IMR-90 (cell line): ENCODE measurements at regions not wholly inside any gene's neighbourhood (a gene's known extent, or its start where the extent isn't known, plus 50 kb on each side); places are given as distances from the start of the nearest gene placed in this dataset.

Experiments used
- ATAC-seq: fragments of 200-7000 bp; cut with Tn5 transposase; 2 replicates; pipeline ENCODE4 v1.9.1; 2020; ENCODE audit warnings: low read depth, mild to moderate bottlenecking, moderate library complexity
- BruUV-seq: library from RNA; stranded (reverse); fragments of 400-500 nt; replicated peaks from 2 replicates; lab custom pipeline; 2021; lab: Mats Ljungman, UMichigan
- CTCF ChIA-PET: fragments of 300-600 bp; formaldehyde crosslinking; extraction: SDS; loops from one replicate; lab custom pipeline; 2021; ENCODE audit warnings: antibody characterized with exemption; lab: Yijun Ruan, JAX
- POLR2A ChIA-PET: fragments of 300-600 bp; sonication (Branson Sonifier 250); formaldehyde crosslinking; loops from one replicate; lab custom pipeline; 2022; ENCODE audit warnings: antibody characterized with exemption; ENCODE audit not compliant: unreplicated experiment; lab: Charles Lee
- DNase-seq: peaks from one replicate; pipeline ENCODE4 v3.0.0; 2013
- H2AFZ ChIP-seq: replicated peaks from 2 replicates; pipeline ENCODE3; 2013; ENCODE audit warnings: low read length, mild to moderate bottlenecking; ENCODE audit not compliant: poor library complexity
- H2AK5ac ChIP-seq: 2 replicates; pipeline ENCODE4 v1.6.1; 2013; ENCODE audit warnings: low read depth, low read length, inconsistent platforms
- H2AK9ac ChIP-seq: replicated peaks from 2 replicates; pipeline ENCODE3; 2013; ENCODE audit warnings: mild to moderate bottlenecking, low read depth, low read length, moderate library complexity; ENCODE audit not compliant: poor library complexity
- H2BK120ac ChIP-seq: 2 replicates; pipeline ENCODE4 v1.6.1; 2013; ENCODE audit warnings: low read depth, low read length, inconsistent platforms
- H2BK15ac ChIP-seq: 3 replicates; pipeline ENCODE4 v1.6.1; 2013; ENCODE audit warnings: low read depth, low read length, inconsistent platforms
- H2BK20ac ChIP-seq: 2 replicates; pipeline ENCODE4 v1.6.1; 2013; ENCODE audit warnings: low read depth, mild to moderate bottlenecking, inconsistent platforms, low read length, moderate library complexity
- H2BK5ac ChIP-seq: 2 replicates; pipeline ENCODE4 v1.6.1; 2013; ENCODE audit warnings: mild to moderate bottlenecking, low read depth, low read length, inconsistent platforms; ENCODE audit not compliant: poor library complexity, severe bottlenecking
- H3K14ac ChIP-seq: replicated peaks from 2 replicates; pipeline ENCODE4 v1.6.1; 2013; ENCODE audit warnings: low read depth, low read length, inconsistent platforms
- H3K18ac ChIP-seq: 2 replicates; pipeline ENCODE4 v1.6.1; 2013; ENCODE audit warnings: low read depth, low read length, control low read depth
- H3K23ac ChIP-seq: 2 replicates; pipeline ENCODE4 v1.6.1; 2013; ENCODE audit warnings: low read depth, low read length, inconsistent platforms
- H3K27ac ChIP-seq: 2 replicates; pipeline ENCODE4 v1.5.1; 2013; ENCODE audit warnings: mild to moderate bottlenecking, control low read depth, low read length; ENCODE audit not compliant: insufficient read depth
- H3K27me3 ChIP-seq: 2 replicates; pipeline ENCODE4 v1.6.1; 2013; ENCODE audit warnings: low read length; ENCODE audit not compliant: control insufficient read depth, insufficient read depth
- H3K36me3 ChIP-seq: 2 replicates; pipeline ENCODE4 v1.6.1; 2013; ENCODE audit warnings: low read length, mixed read lengths; ENCODE audit not compliant: control insufficient read depth, insufficient read depth
- H3K4ac ChIP-seq: 2 replicates; pipeline ENCODE4 v1.6.1; 2013; ENCODE audit warnings: low read depth, low read length, inconsistent platforms
- H3K4me1 ChIP-seq: 2 replicates; pipeline ENCODE4 v1.6.1; 2013; ENCODE audit warnings: low read length, mixed read lengths; ENCODE audit not compliant: control insufficient read depth, insufficient read depth
- H3K4me2 ChIP-seq: 2 replicates; pipeline ENCODE4 v1.6.1; 2013; ENCODE audit warnings: low read depth, mild to moderate bottlenecking, control low read depth, low read length, moderate library complexity
- H3K4me3 ChIP-seq: 2 replicates; pipeline ENCODE4 v1.5.1; 2013; ENCODE audit warnings: low read depth, mild to moderate bottlenecking, control low read depth, low read length, moderate library complexity; ENCODE audit not compliant: insufficient read depth
- H3K56ac ChIP-seq: 2 replicates; pipeline ENCODE4 v1.6.1; 2013; ENCODE audit warnings: low read length, inconsistent platforms; ENCODE audit not compliant: insufficient read depth; ENCODE audit errors: extremely low read depth
- H3K79me1 ChIP-seq, 2 experiments: 2 replicates each; pipeline ENCODE4 v1.6.1; 2013; ENCODE audit warnings: low read length in 2 of 2, inconsistent platforms in 1 of 2, low read depth in 1 of 2
- H3K9ac ChIP-seq: 2 replicates; pipeline ENCODE4 v1.6.1; 2013; ENCODE audit warnings: low read depth, low read length, control low read depth
- H3K9me1 ChIP-seq: 2 replicates; pipeline ENCODE4 v1.6.1; 2013; ENCODE audit warnings: low read length, inconsistent platforms; ENCODE audit not compliant: insufficient read depth
- H3K9me3 ChIP-seq: 2 replicates; pipeline ENCODE4 v1.6.1; 2013; ENCODE audit warnings: low read length; ENCODE audit not compliant: control insufficient read depth, insufficient read depth
- H4K20me1 ChIP-seq: 2 replicates; pipeline ENCODE4 v1.6.1; 2013; ENCODE audit warnings: low read length, inconsistent platforms; ENCODE audit not compliant: insufficient read depth
- H4K5ac ChIP-seq: 2 replicates; pipeline ENCODE4 v1.6.1; 2013; ENCODE audit warnings: mild to moderate bottlenecking, low read depth, low read length, control low read depth
- H4K8ac ChIP-seq, 2 experiments: 2 replicates each; pipeline ENCODE4 v1.6.1; 2013; ENCODE audit warnings: low read depth in 2 of 2, low read length in 2 of 2, control low read depth in 1 of 2, inconsistent platforms in 1 of 2
- H4K91ac ChIP-seq: 2 replicates; pipeline ENCODE4 v1.6.1; 2013; ENCODE audit warnings: low read depth, low read length, inconsistent platforms; ENCODE audit not compliant: insufficient read depth
- BHLHE40 ChIP-seq: fragments of 150-350 bp; IDR thresholded peaks from 2 replicates; pipeline ENCODE4 v1.6.1; 2016; ENCODE audit warnings: mild to moderate bottlenecking, low read depth, low read length
- CEBPB ChIP-seq: IDR thresholded peaks from 2 replicates; pipeline ENCODE4 v1.6.1; 2012; ENCODE audit warnings: low read depth, low read length, improper control_type of control experiment
- CHD1 ChIP-seq: IDR thresholded peaks from 2 replicates; pipeline ENCODE4 v1.6.1; 2012; ENCODE audit warnings: low read depth, low read length, improper control_type of control experiment
- FOS ChIP-seq: fragments of 150-350 bp; IDR thresholded peaks from 2 replicates; pipeline ENCODE4 v1.6.1; 2016; ENCODE audit warnings: low read depth, low read length
- MAZ ChIP-seq: IDR thresholded peaks from 2 replicates; pipeline ENCODE4 v1.6.1; 2012; ENCODE audit warnings: low read depth, mild to moderate bottlenecking, low read length, improper control_type of control experiment, moderate library complexity, borderline replicate concordance
- MXI1 ChIP-seq: IDR thresholded peaks from 2 replicates; pipeline ENCODE4 v1.6.1; 2012; ENCODE audit warnings: low read depth, mild to moderate bottlenecking, low read length, moderate library complexity, borderline replicate concordance
- NFE2L2 ChIP-seq: fragments of 150-350 bp; IDR thresholded peaks from 2 replicates; pipeline ENCODE4 v1.6.1; 2016; ENCODE audit warnings: low read depth, mild to moderate bottlenecking, low read length
- POLR2A ChIP-seq: IDR thresholded peaks from 2 replicates; pipeline ENCODE4 v1.6.1; 2012; ENCODE audit warnings: mild to moderate bottlenecking, low read depth, low read length
- RAD21 ChIP-seq: IDR thresholded peaks from 2 replicates; pipeline ENCODE4 v1.6.1; 2012; ENCODE audit warnings: low read length, improper control_type of control experiment
- RCOR1 ChIP-seq: IDR thresholded peaks from 2 replicates; pipeline ENCODE4 v1.6.1; 2012; ENCODE audit warnings: mild to moderate bottlenecking, low read length, improper control_type of control experiment; ENCODE audit not compliant: insufficient replicate concordance
- RFX5 ChIP-seq: IDR thresholded peaks from 2 replicates; pipeline ENCODE4 v1.8.0; 2012; ENCODE audit warnings: low read depth, mild to moderate bottlenecking, low read length, moderate library complexity
- SMC3 ChIP-seq: fragments of 150-350 bp; IDR thresholded peaks from 2 replicates; pipeline ENCODE4 v1.6.1; 2016; ENCODE audit warnings: low read depth, mild to moderate bottlenecking, antibody characterized with exemption, low read length, moderate library complexity
- WGBS, 2 experiments: methylation state at CpG; one replicate each; pipeline versions ENCODE4 v1.1.5 to v1.1.7; 2013; ENCODE audit warnings: missing lambda C conversion rate in 2 of 2; ENCODE audit not compliant: insufficient read length in 1 of 2; ENCODE audit errors: extremely low coverage in 2 of 2; 5-methylcytosine and 5-hydroxymethylcytosine counted together
- dilution Hi-C: fragments of 300-500 bp; cut with HindIII; formaldehyde crosslinking; loops from one replicate; pipeline ENCODE4 v1.14.3; 2018; ENCODE audit warnings: low sequenced_read_pairs; ENCODE audit not compliant: unreplicated experiment
- in situ Hi-C: fragments of 300-500 bp; cut with MboI; formaldehyde crosslinking; loops from 3 replicates; pipeline ENCODE4 v1.14.3; 2019; ENCODE audit warnings: low sequenced_read_pairs, inconsistent platforms, mixed read lengths
- intact Hi-C: fragments of 100-400 bp; cut with micrococcal nuclease; formaldehyde crosslinking; loops from 2 replicates; pipeline ENCODE4 v1.10.0; 2022
- TF ChIP-seq, protein P1 (sequence below): conservative IDR thresholded peaks from 2 replicates; pipeline ENCODE4 v1.5.1; 2012; ENCODE audit warnings: mild to moderate bottlenecking, low read depth, low read length, improper control_type of control experiment
- TF ChIP-seq, protein P2 (sequence below): fragments of 150-350 bp; IDR thresholded peaks from 2 replicates; pipeline ENCODE4 v1.6.1; 2016; ENCODE audit warnings: low read depth, mild to moderate bottlenecking, low read length, moderate library complexity, borderline replicate concordance

DNA sequence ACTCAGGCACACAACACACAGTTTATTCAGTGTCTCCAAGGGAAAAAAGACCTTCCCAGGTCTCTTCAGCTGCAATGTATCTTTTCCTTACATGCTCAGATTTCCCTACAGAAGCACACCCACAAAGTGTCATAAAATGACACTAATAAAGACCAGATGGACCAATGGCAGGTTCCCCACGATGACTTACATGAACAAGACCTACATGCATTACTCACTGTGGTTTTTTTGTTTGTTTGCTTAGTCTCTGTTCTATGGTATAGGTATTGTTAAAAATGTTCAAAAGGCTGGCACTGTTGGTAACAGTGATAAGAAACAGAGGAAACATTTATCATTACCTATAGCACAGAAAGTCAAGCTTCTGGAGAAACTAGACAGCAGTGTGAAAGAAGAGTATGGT lies 318.2 kb upstream of the TMCO5A start:
- H3K4me2 ChIP-seq: no peak overlapping the region
- no peaks in the 10 kb centered on the region for H3K27me3 ChIP-seq
- TF ChIP-seq, protein P1, sequence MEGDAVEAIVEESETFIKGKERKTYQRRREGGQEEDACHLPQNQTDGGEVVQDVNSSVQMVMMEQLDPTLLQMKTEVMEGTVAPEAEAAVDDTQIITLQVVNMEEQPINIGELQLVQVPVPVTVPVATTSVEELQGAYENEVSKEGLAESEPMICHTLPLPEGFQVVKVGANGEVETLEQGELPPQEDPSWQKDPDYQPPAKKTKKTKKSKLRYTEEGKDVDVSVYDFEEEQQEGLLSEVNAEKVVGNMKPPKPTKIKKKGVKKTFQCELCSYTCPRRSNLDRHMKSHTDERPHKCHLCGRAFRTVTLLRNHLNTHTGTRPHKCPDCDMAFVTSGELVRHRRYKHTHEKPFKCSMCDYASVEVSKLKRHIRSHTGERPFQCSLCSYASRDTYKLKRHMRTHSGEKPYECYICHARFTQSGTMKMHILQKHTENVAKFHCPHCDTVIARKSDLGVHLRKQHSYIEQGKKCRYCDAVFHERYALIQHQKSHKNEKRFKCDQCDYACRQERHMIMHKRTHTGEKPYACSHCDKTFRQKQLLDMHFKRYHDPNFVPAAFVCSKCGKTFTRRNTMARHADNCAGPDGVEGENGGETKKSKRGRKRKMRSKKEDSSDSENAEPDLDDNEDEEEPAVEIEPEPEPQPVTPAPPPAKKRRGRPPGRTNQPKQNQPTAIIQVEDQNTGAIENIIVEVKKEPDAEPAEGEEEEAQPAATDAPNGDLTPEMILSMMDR: no peak
- TF ChIP-seq RFX5 (no peak), MXI1 (no peak), POLR2A (no peak), RAD21 (no peak), RCOR1 (no peak), BHLHE40 (no peak), CEBPB (no peak), SMC3 (no peak), FOS (no peak), CHD1 (no peak), MAZ (no peak), NFE2L2 (no peak)
- TF ChIP-seq, protein P2, sequence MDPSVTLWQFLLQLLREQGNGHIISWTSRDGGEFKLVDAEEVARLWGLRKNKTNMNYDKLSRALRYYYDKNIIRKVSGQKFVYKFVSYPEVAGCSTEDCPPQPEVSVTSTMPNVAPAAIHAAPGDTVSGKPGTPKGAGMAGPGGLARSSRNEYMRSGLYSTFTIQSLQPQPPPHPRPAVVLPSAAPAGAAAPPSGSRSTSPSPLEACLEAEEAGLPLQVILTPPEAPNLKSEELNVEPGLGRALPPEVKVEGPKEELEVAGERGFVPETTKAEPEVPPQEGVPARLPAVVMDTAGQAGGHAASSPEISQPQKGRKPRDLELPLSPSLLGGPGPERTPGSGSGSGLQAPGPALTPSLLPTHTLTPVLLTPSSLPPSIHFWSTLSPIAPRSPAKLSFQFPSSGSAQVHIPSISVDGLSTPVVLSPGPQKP: no peak
- no peak overlapping the region for H4K91ac ChIP-seq
- H3K4me3 ChIP-seq: no peak overlapping the region
- H3K14ac ChIP-seq: no peak overlapping the region
- H3K56ac ChIP-seq: no peak overlapping the region
- H2BK15ac ChIP-seq: no peak overlapping the region
- H3K9me3 ChIP-seq: no peaks in the 10 kb centered on the region
- dilution Hi-C loops (no loop called here), in situ Hi-C loops (no loop called here), intact Hi-C loops (no loop called here)
- DNase-seq: no peak
- POLR2A ChIA-PET: no interaction called here
- ATAC-seq: no peak
- no peak overlapping the region for H3K23ac ChIP-seq
- H3K79me1 ChIP-seq: no peaks in the 10 kb centered on the region
- H3K36me3 ChIP-seq: no peaks in the 10 kb centered on the region
- no peak overlapping the region for H2BK5ac ChIP-seq
- H3K18ac ChIP-seq: no peak overlapping the region
- H3K27ac ChIP-seq: no peak overlapping the region
- no peak overlapping the region for H2AK5ac ChIP-seq
- no peak overlapping the region for H4K8ac ChIP-seq
- no peak overlapping the region for H3K9ac ChIP-seq
- H3K9me1 ChIP-seq: no peaks in the 10 kb centered on the region
- H2AFZ ChIP-seq: no peak overlapping the region
- CTCF ChIA-PET: no interaction called here
- no peak overlapping the region for H3K4ac ChIP-seq
- no peak overlapping the region for H4K5ac ChIP-seq
- no peak overlapping the region for H2BK20ac ChIP-seq
- no peaks in the 10 kb centered on the region for H4K20me1 ChIP-seq
- no peak overlapping the region for H2BK120ac ChIP-seq
- H2AK9ac ChIP-seq: no peak overlapping the region
- H3K4me1 ChIP-seq: no peaks in the 10 kb centered on the region
- BruUV-seq: no TSS peak
- no CpG with 5 or more reads among the region's 1 CpG for WGBS, 2 experiments
